GM19351 (cell line): ENCODE measurements at regions not wholly inside any gene's neighbourhood (a gene's known extent, or its start where the extent isn't known, plus 50 kb on each side); places are given as distances from the start of the nearest gene placed in this dataset.

Source experiments
- ATAC-seq: cut with Tn5 transposase; IDR thresholded peaks from one replicate; pipeline ENCODE4 v1.9.1; 2021; ENCODE audit warnings: mild to moderate bottlenecking, moderate library complexity; ENCODE audit not compliant: unreplicated experiment

DNA sequence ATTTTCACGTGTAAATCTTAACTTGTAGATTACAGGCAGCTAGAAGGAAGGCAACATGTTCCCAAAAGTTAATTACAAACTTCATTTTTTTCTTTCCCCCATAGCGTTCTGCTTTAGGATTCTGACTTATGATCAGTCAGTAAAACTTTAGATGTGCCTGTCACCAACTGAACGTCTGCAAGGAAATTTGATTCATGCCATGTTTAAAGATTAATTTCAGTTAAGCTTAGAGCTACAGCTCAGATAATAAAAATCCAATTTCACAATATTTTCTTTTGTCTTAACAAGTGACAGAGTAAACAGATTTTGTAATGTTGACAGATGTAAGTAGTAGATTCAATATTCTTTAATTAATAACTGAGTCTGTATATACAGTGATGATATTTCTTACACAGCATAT, 253.1 kb downstream of the NFKBIZ start:
- ATAC-seq: no peak

DNA sequence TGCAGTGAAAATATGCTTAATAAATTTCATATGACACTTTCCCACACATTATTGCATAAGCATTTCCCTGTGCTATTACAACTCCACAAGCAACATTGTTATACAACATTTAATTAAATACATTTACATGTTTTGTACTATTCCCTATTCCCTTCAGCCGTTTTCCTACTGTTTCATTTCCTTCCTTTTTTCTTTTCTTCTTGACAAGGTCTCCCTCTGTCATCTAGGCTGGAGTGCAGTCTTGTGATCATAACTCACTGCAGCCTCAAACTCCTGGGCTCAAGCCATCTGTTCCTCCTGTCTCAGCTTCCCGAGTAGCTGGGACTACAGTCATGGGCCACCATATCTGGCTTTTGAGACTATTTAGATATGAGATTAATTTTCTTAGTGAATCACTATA, 254.7 kb downstream of the NFKBIZ start:
- no peak for ATAC-seq

DNA sequence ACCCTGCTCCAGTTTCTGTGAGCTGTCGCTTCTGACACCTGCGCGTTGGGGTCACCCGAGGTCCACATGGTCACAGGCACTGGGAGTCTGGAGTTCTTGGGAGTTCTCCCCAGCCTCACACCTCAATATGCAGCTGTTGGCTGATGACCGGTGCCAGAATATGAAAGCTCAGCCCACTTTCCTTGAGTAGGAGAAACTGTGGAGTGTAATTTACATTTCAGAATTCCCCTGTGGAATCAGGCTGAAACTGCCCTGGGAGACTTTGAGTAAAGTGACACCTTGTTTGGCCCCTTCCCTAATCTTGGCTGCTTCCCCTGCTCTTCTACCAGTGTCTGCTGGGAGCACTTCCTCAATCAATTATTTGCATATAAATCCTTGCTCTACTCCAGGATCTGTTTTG, 255.9 kb downstream of the NFKBIZ start:
- no peak for ATAC-seq

DNA sequence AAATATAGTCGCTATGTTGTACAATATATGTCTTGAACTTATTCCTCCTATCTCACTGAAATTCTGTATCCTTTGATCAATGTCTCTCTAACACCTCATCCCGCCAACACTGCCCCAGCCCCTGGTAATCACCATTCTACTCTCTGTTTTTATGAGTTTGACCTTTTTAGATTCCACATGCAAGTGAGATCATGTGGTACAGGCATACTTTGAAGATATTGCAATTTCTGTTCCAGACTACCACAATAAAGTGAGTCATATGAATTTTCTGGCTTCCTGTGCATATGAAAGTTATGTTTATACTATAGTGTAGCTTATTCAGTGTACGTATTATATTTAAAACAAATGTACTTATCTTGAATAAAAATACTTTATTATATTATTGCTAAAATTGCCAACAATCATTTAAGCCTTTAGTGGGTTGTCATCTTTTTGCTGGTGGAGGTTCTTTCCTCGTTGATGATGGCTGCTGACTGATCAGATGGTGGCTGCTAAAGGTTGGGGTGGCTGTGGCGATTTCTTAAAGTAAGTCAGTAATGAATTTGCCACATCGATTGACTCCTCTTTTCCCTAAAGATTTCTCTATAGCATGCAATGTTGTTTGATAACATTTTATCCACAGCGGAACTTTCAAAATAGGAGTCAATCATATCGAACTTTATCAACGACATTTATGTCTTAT, 257.2 kb downstream of the NFKBIZ start:
- ATAC-seq: no peak

DNA sequence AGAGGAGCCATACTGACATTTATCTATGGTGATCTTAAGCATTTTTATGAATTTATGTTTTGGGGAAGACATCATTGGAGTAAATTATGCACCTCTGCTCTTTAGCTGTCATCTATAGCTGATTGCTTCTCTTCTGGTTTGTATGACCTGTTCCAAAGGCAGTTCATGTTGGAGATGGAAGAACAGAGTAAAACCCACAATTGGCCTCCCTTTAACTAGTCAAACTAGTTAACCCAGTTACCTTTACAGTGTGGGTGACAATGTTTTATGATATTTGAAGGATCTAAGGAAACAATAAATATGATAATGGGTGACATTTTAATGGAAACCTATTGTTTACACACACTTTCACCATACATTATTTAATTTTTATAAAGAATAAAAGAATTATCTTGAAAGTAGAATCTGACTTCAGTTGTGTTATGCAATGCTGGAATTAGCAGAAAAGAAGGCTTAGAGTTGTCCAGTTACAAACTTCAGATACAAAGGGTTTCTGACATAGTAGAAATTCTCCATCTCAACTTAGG, 263.5 kb downstream of the NFKBIZ start:
- ATAC-seq: no peak

DNA sequence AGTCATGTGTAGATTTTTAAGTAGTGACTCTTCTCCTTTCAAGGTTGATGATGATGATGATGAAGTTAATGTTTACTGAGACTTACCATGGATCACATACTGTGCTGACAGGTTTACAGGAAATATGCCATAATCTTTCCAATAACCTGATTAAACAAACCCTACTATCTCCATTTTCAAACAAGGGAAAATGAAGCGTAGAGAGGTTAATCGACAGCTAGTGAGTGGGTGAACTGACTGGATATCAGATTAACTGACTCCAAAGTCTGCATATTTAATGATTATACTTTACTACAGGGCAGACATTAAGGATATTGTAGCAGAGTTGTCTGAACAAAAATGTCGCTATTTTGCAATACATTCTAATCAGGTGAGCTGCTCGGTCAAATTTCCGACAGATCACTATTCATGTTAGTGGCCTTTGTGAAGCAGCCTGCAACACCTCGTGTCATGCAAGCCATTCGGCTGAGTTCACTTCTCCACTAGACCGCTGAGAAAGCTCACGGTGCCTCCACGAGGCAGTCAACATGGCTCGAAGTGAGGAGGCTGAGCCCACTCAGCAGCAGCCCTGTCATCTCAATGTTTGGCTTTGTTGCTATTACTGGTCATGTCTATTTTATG, 264.2 kb downstream of the NFKBIZ start:
- ATAC-seq: no peak

DNA sequence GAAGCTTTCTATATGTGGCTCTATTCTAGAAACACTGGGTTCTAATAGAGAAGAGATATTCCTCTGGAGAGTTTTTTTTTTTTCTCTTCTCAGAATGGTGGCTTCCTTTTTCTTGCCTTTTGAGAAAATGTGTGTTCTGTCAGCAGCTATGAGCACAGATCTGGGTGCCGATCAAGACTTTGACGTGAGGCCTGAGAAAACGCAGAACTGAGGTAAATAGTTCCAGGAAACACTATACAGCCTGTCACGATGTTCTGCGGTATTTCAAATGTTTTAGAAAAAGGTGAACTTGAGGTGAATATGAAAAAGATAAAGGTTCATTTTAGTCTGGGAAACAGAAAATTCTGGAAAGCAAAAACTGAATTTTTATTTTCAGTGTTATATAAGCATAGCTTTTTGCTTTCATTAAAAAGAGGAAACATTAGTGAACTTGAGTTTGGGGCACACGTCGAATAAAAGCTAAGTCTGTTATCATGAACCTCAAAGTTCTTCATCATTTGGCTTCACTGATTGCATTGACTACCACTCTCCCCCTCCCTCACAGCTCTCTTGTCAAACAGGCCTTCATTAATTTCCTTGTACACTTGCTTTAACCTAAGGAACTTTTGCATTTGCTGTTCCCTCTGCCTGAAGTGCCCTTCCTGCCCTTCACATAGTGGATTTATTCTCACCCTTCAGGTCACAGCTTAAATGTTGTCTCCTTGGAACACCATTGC, 265.1 kb downstream of the NFKBIZ start:
- no peak for ATAC-seq

- no peak for ATAC-seq
Observed at GRCh38 chr3:102122527-102122926, 273.2 kb downstream of the NFKBIZ start.

DNA sequence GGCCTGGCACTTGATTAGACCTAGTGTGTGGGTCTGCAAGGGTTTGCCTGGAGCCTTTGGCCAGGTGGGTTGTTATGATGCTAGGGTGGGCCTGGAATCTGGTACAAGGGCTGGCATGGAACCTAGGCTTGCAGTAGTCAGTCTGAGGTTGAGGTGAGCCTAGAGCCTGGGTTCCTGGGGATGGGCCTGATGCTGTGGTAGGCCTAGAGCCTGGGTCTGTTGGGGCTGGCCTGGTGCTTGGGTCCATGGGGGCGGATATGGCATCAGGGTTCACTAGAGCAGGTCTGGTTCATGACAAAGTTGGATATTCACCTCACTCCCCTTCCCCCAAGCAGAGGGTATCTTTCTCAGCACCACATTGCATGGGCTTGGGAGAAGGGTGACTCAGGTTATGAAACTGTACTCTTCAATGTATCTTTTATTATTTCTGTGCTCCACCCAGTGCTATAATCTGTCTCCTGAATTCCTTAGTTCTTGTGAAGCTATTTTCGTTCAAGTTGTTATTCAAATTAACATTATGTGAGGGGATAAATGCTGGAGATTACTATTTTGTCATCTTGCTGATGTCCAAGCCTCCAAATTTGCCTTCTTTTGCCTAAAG, 274.4 kb downstream of the NFKBIZ start:
- ATAC-seq: no peak

DNA sequence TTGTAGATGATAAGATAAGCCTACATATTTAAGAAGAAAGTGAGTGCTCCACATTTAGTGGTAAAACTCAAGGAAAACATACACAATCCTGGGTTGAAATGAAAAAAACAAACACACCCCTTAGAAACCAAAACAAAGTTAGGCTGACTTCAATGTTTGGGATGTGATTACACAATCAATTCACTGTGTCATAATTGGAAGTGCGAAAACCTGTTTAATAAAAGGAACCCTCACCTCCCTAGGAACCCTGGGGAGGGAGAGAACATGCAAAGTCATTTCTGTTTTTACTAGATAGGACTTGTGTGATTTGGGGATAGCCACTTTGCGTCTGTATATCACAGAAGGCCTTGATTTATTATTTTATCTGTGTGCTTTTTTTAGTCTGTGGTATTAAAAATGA, 275.0 kb downstream of the NFKBIZ start:
- ATAC-seq: no peak

GRCh38 chr3:102124704-102125103, 275.4 kb downstream of the NFKBIZ start:
- no peak for ATAC-seq

DNA sequence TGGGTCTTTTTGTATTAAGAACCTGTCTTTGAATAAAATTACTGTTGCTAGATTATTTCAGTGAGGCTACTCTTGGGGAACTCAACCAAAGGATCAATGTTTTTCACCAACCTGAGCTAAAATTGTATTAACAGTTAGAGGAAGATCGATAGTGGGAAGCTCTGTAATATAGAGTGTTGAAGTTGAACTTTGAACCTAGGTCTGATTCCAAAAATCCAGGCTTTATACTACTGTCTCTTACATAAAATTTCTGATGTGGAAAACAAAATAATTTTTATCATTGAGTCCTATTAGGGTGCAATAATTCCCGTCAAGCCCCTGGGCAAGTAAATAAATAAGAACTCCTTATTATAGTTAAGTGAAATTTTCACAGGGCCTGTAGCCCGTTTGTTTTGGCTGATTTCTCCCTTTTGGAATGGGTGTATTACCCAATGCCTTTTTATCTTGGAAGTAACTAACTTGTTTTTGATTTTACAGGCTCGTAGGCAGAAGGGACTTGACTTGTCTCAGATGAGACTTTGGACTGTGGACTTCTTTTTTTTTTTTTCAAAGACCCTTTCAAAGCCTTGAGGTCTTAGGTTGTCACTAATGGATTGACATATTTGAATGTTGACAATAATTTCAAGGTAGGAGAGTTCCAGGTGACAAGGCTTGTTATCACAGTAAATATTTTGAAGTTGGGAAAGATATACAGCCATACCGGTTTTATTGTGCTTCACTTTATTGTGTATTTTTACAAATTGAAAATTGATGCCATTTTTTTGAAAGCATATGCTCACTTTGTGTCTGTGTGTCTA, 276.1 kb downstream of the NFKBIZ start:
- ATAC-seq: no peak

DNA sequence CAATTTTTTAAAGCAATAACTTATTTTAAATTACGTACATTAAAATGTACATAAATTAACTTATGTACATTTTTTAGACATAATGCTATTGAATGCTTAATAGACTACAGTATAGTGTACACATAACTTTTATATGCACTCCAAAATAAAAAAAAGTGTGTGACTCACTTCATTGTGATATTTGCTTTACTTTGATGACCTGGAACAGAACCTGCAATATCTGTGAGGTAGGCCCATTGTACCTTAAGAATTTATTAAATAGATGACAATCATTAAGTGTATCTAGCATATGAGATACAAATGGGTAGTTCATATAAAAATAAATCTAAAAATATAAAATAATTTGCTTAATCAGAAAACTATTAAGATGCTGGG, 276.7 kb downstream of the NFKBIZ start:
- ATAC-seq: no peak

DNA sequence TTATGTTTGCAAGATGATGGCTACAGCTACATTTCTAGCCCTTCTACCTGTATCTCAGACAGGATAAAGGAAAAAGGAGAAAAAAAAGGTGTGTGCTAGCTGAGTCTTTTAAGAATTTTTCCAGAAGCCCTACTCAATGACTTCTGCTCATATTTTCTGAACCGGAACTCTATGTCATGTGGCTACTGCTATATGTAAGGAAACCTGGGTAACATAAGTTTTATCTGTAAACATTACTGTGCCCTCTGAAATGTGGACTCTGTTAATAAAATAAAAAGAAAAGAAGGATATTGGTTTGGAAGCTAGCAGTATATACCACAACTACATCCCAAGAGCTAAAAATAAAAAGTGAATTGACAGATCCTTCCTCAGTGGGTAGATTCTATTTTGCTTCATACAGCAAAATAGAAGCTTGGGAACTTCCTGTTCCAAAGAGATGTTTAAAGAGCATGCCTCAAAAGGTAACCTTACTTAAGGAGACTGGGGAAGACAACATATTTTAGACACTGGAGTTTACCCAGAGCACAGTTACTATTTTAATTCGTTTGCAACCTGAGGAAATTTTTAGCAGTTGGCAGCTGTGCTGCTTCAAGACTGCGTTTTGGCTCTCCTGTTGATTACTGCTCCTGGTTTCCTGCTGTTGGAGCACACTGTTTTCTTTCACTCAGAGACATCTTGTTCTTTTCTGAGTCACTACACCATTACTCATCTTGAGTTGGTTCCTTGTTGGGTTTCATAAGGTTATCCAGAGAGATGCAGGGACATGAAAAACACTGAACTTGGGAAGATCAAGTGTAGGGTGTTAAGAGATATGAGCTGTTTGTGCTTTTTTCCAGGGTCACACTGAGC, 280.7 kb downstream of the NFKBIZ start:
- no peak for ATAC-seq

DNA sequence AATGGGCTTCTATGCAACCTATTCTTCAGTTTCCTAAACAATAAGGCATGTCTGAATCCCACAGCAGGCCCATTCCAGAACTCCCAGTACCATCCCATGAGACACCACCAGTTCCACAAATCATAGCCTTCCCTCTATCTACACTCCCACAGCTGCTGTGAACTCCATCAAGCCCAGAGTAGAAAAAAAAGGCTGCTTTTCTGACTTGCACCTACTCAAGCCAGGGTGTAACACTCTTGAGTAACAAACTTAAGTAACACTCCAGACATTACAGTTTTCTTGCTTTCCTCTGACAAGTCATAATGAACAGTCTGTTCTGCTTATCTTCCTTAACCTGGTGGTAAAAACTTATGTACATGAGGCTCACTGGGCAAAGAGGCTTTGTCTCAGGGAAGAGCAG, 283.1 kb downstream of the NFKBIZ start:
- no peak for ATAC-seq

DNA sequence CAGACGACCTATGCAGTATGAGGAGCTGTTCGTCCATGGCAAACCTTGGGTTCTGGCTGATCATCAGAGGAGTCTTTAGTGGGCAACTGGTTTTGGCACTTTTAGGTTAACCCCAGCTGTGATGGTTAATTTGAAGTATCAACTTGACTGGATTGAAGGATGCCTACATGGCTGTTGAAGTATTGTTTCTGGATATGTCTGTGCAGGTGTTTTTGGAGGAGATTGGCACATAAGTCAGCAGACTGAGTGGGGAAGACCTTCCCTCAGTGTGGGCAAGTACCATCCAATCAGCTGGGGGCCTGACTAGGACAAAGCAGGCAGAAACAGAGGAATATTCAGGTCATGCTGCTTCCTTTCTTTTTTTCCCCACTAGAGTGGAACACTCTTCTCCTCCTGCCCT, 284.1 kb downstream of the NFKBIZ start:
- ATAC-seq: no peak

GRCh38 chr3:102135316-102135715, 286.0 kb downstream of the NFKBIZ start:
- no peak for ATAC-seq

GRCh38 chr3:102136183-102136582, 286.9 kb downstream of the NFKBIZ start:
- no peak for ATAC-seq

GRCh38 chr3:102140116-102140515, 290.8 kb downstream of the NFKBIZ start:
- no peak for ATAC-seq
